ENCODE measurements at regions not wholly inside any gene's neighbourhood (a gene's known extent, or its start where the extent isn't known, plus 50 kb on each side); places are given as distances from the start of the nearest gene placed in this dataset.

GRCh38 chr1:30819244-30819571 is 61.6 kb upstream of the LAPTM5 start:
- Histone ChIP-seq H3K9me3 (no peaks in the 10 kb centered on the region), H3K4me1 (peaks cover 6 to 34% (median 22%) of the 10 kb centered on the region in 12 donors), H3K27me3 (peaks cover 0 to 20% (median 0%) of the 10 kb centered on the region in 9 donors), H3K4me3 (no peak overlapping the region), H3K36me3 (no peaks in the 10 kb centered on the region), H3K27ac (peak overlapping the region in 1 of 12 donors; percentile 77)
- ATAC-seq = no peak
- intact Hi-C loops (cut with DNase I) = no loop called here
- no peak for TF ChIP-seq CTCF (IDR thresholded peaks at IDR 0.05)
- TF ChIP-seq POLR2A (IDR thresholded peaks at IDR 0.05) = no peak
- DNase-seq = no peak
- 72 to 79% (median 75%) methylated on average over 3 of the region's 3 CpGs for WGBS, 4 donors

GRCh38 chr1:30818568-30819243 is 61.1 kb upstream of the LAPTM5 start:
- Histone ChIP-seq H3K27ac (peak overlapping the region in 1 of 12 donors; percentile 77), H3K27me3 (peaks cover 0 to 20% (median 0%) of the 10 kb centered on the region in 9 donors), H3K4me1 (peaks cover 6 to 29% (median 20%) of the 10 kb centered on the region in 12 donors), H3K36me3 (no peaks in the 10 kb centered on the region), H3K9me3 (no peaks in the 10 kb centered on the region), H3K4me3 (no peak overlapping the region)
- intact Hi-C loops (cut with DNase I) = no loop called here
- DNase-seq = no peak
- WGBS, 4 donors = 64 to 79% (median 70%) methylated on average over 10 of the region's 10 CpGs
- no peak for ATAC-seq
- TF ChIP-seq POLR2A (IDR thresholded peaks at IDR 0.05) (no peak), CTCF (IDR thresholded peaks at IDR 0.05) (no peak)

- Histone ChIP-seq H3K4me3 (no peak overlapping the region), H3K27me3 (peaks cover 0 to 27% (median 0%) of the 10 kb centered on the region in 9 donors), H3K36me3 (no peaks in the 10 kb centered on the region), H3K4me1 (peaks cover 0 to 20% (median 13%) of the 10 kb centered on the region in 12 donors), H3K9me3 (no peaks in the 10 kb centered on the region), H3K27ac (peak overlapping the region in 1 of 12 donors; percentile 77)
- TF ChIP-seq CTCF (IDR thresholded peaks at IDR 0.05) (no peak), POLR2A (IDR thresholded peaks at IDR 0.05) (no peak)
- intact Hi-C loops (cut with DNase I) = no loop called here
- DNase-seq (no peak), ATAC-seq (no peak)
- 88 to 93% (median 91%) methylated on average over 3 of the region's 3 CpGs for WGBS, 4 donors
Measured at GRCh38 chr1:30817548-30817947, 60.0 kb upstream of the LAPTM5 start.

- ATAC-seq (peak in 1 of 4 donors; percentile 31), DNase-seq (no peak)
- TF ChIP-seq CTCF (IDR thresholded peaks at IDR 0.05) = no peak
- H3K27ac ChIP-seq = peak overlapping the region in 2 of 12 donors; percentile 30 to 77
- peaks cover 0 to 31% (median 0%) of the 10 kb centered on the region in 9 donors for H3K27me3 ChIP-seq
- H3K4me1 ChIP-seq = peaks cover 0 to 20% (median 13%) of the 10 kb centered on the region in 12 donors
- no peaks in the 10 kb centered on the region for H3K36me3 ChIP-seq
- 47 to 63% (median 60%) methylated on average over 3 to 5 of the region's 5 CpGs for WGBS, 4 donors
- no peak overlapping the region for H3K4me3 ChIP-seq
- H3K9me3 ChIP-seq = no peaks in the 10 kb centered on the region
- intact Hi-C loops (cut with DNase I) = no loop called here
Measured at GRCh38 chr1:30817077-30817438, 59.5 kb upstream of the LAPTM5 start.
